OCI-LY7 (cell line): ENCODE measurements at regions not wholly inside any gene's neighbourhood (a gene's known extent, or its start where the extent isn't known, plus 50 kb on each side); places are given as distances from the start of the nearest gene placed in this dataset.

Source experiments
- BruUV-seq: library from RNA; stranded (reverse); fragments of 400-500 nt; replicated peaks from 2 replicates; lab custom pipeline; 2021; lab: Mats Ljungman, UMichigan
- CTCF ChIA-PET: fragments of 300-600 bp; sonication (Branson Sonifier 250); formaldehyde crosslinking; loops from one replicate; lab custom pipeline; 2022; ENCODE audit warnings: antibody characterized with exemption; ENCODE audit not compliant: unreplicated experiment; lab: Charles Lee
- POLR2A ChIA-PET: fragments of 300-600 bp; sonication (Branson Sonifier 250); formaldehyde crosslinking; loops from one replicate; lab custom pipeline; 2022; ENCODE audit warnings: antibody characterized with exemption; lab: Charles Lee
- DNase-seq: peaks from one replicate; pipeline ENCODE4 v3.0.0-alpha.2; 2015; ENCODE audit warnings: low spot score
- H2AFZ ChIP-seq: fragments of 200-600 bp; sonication (generic), shearing (Covaris generic); 2 replicates; pipeline ENCODE4 v1.6.1; 2014; ENCODE audit warnings: mild to moderate bottlenecking, antibody characterized with exemption, low read length, moderate library complexity
- H3K27ac ChIP-seq: fragments of 200-600 bp; sonication (generic); 2 replicates; pipeline ENCODE4 v1.5.1; 2014; ENCODE audit warnings: mixed run types, low read depth, mild to moderate bottlenecking, moderate library complexity, low read length, inconsistent platforms; ENCODE audit not compliant: poor library complexity, severe bottlenecking
- H3K36me3 ChIP-seq: fragments of 200-600 bp; sonication (generic); 2 replicates; pipeline ENCODE4 v1.6.1; 2014; ENCODE audit warnings: mild to moderate bottlenecking, antibody characterized with exemption, low read length, moderate library complexity, mixed read lengths; ENCODE audit not compliant: insufficient read depth
- H3K4me1 ChIP-seq: fragments of 200-600 bp; sonication (generic); 2 replicates; pipeline ENCODE4 v1.5.1; 2014; ENCODE audit warnings: mild to moderate bottlenecking, low read length; ENCODE audit not compliant: insufficient read depth, poor library complexity, severe bottlenecking
- H3K4me2 ChIP-seq: fragments of 200-600 bp; sonication (generic); 2 replicates; pipeline ENCODE4 v1.6.1; 2014; ENCODE audit warnings: mild to moderate bottlenecking, low read length
- H3K4me3 ChIP-seq: fragments of 200-600 bp; sonication (generic); 2 replicates; pipeline ENCODE4 v1.5.1; 2014; ENCODE audit warnings: mild to moderate bottlenecking, low read depth, low read length; ENCODE audit not compliant: poor library complexity, severe bottlenecking
- H3K79me2 ChIP-seq: fragments of 200-600 bp; sonication (generic); 2 replicates; pipeline ENCODE4 v1.6.1; 2016; ENCODE audit warnings: low read depth, mild to moderate bottlenecking, low read length, moderate library complexity, mixed read lengths; ENCODE audit not compliant: insufficient read depth
- H3K9me2 ChIP-seq: fragments of 200-600 bp; sonication (generic); 2 replicates; pipeline ENCODE4 v1.6.1; 2016; ENCODE audit warnings: mild to moderate bottlenecking, low read length, mixed read lengths; ENCODE audit not compliant: insufficient read depth
- H3K9me3 ChIP-seq: fragments of 200-600 bp; sonication (generic); 2 replicates; pipeline ENCODE4 v1.6.1; 2014; ENCODE audit warnings: mild to moderate bottlenecking, mixed run types, low read length, mixed read lengths
- H4K20me1 ChIP-seq: fragments of 200-600 bp; sonication (generic); 2 replicates; pipeline ENCODE4 v1.6.1; 2014; ENCODE audit warnings: mild to moderate bottlenecking, antibody characterized with exemption, low read length, moderate library complexity, mixed read lengths; ENCODE audit not compliant: insufficient read depth
- EZH2phosphoT487 ChIP-seq: fragments of 200-600 bp; sonication (generic); IDR thresholded peaks from 2 replicates; pipeline ENCODE4 v1.6.1; 2018; ENCODE audit warnings: low read depth, borderline replicate concordance, mild to moderate bottlenecking, mixed run types, antibody characterized with exemption, low read length, moderate library complexity, mixed read lengths
- intact Hi-C: fragments of 100-400 bp; cut with micrococcal nuclease; formaldehyde crosslinking; loops from one replicate; pipeline ENCODE4 v1.10.0; 2022; ENCODE audit not compliant: unreplicated experiment
- TF ChIP-seq, protein P1 (sequence below): fragments of 200-600 bp; sonication (generic); conservative IDR thresholded peaks from 2 replicates; pipeline ENCODE4 v1.5.1; 2014; ENCODE audit warnings: mild to moderate bottlenecking, antibody characterized with exemption, low read length, moderate library complexity, mixed read lengths

DNA sequence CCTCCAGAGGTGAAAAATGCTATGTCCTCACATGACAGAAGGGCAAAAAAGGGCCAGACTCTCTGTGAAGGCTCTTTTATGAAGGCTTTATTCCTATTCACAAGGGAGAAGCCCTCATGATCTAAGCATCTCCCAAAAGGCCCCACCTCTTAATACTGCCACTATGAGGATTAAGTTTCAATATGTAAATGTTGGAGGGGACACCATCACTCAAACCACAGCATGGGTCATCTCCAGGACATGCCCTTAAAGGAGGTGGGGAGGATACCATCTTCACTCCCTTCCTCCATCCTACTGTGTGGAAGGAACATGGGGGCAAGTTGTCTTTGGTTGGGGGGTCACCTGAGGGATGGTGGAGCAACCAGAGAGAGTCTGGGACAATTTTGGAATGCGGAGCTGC, 170.1 kb downstream of the TRIM33 start:
- POLR2A ChIA-PET: interaction anchor here (1.1 kb wide), 1 partner anchor 60 kb away, joined by 4 read pairs; no protein-coding TSS in a partner anchor

DNA sequence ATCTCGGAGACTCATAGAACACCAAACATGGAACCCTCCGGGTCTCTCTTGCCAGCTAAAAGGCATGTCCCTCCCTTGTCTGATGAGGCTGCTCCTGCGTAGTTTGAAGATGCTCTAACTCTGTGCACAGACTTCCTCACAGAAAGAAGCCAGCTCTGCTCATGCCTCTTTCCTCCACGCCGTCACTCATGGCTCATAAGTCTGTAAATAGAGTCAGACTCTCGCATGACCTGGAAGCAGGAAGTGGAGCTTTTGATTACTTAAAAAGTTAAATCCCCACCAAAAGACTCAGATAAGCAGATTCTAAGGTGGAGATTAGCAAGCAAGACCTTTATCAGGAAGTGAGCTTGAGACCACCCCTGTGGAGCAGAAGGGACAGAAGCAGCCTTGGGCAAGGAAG, 171.6 kb downstream of the TRIM33 start:
- H3K4me2 ChIP-seq: no peak overlapping the region
- intact Hi-C loops: no loop called here
- H4K20me1 ChIP-seq: no peaks in the 10 kb centered on the region
- H2AFZ ChIP-seq: no peak overlapping the region
- no peaks in the 10 kb centered on the region for H3K36me3 ChIP-seq
- H3K27ac ChIP-seq: no peak overlapping the region
- ChIA-PET POLR2A (no interaction called here), CTCF (no interaction called here)
- DNase-seq: no peak
- H3K4me3 ChIP-seq: no peak overlapping the region
- no peak for TF ChIP-seq EZH2phosphoT487
- TF ChIP-seq, protein P1, sequence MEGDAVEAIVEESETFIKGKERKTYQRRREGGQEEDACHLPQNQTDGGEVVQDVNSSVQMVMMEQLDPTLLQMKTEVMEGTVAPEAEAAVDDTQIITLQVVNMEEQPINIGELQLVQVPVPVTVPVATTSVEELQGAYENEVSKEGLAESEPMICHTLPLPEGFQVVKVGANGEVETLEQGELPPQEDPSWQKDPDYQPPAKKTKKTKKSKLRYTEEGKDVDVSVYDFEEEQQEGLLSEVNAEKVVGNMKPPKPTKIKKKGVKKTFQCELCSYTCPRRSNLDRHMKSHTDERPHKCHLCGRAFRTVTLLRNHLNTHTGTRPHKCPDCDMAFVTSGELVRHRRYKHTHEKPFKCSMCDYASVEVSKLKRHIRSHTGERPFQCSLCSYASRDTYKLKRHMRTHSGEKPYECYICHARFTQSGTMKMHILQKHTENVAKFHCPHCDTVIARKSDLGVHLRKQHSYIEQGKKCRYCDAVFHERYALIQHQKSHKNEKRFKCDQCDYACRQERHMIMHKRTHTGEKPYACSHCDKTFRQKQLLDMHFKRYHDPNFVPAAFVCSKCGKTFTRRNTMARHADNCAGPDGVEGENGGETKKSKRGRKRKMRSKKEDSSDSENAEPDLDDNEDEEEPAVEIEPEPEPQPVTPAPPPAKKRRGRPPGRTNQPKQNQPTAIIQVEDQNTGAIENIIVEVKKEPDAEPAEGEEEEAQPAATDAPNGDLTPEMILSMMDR: no peak
- no peaks in the 10 kb centered on the region for H3K9me3 ChIP-seq
- BruUV-seq: no TSS peak
- H3K4me1 ChIP-seq: no peaks in the 10 kb centered on the region
- H3K79me2 ChIP-seq: no peaks in the 10 kb centered on the region
- H3K9me2 ChIP-seq: no peaks in the 10 kb centered on the region

More for the DNA sequence above, 170.1 kb downstream of the TRIM33 start:
- H3K4me1 ChIP-seq: peaks cover under 1% of the 10 kb centered on the region
- TF ChIP-seq EZH2phosphoT487: no peak
- TF ChIP-seq, protein P1: no peak
- H3K9me2 ChIP-seq: no peaks in the 10 kb centered on the region
- H3K4me2 ChIP-seq: no peak overlapping the region
- no peak overlapping the region for H3K4me3 ChIP-seq
- no peaks in the 10 kb centered on the region for H4K20me1 ChIP-seq
- no TSS peak for BruUV-seq
- H3K27ac ChIP-seq: no peak overlapping the region
- H3K36me3 ChIP-seq: no peaks in the 10 kb centered on the region
- DNase-seq: no peak
- H3K9me3 ChIP-seq: no peaks in the 10 kb centered on the region
- intact Hi-C loops: no loop called here
- H3K79me2 ChIP-seq: no peaks in the 10 kb centered on the region
- no peak overlapping the region for H2AFZ ChIP-seq
- CTCF ChIA-PET: no interaction called here

DNA sequence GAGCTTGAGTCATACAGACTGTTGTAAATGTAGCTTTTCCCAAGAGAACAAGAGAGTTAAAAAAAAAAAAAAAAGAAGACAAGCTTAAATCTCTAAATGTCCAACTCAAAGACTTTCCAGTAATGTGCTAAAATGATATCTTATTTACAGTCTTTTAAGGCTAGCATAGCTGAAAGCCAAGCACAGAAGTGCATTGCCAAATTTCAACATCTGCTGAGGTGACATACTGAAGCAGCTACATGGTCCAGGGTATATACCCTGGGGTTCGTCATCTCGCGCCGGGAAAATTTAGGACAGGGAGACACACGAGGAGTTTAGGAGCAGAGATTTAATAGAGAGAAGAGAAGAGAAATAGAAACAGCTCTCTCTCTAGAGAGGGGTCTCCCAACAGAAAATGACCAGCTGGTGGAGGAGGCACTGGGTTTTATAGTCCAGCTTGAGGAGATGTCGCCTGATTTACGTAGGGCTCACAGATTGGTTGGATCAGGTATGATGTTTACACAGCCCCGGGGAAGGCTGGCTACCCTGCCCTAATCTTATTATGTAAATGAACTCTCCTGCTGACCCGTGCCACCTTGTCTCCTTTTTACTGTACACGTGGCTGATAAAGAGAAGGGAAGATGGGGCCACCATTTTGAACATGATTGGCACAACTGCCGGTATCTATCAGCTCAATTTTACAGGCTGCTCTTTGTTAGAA, 172.7 kb downstream of the TRIM33 start:
- CTCF ChIA-PET: interaction anchor here (1.4 kb wide), 1 partner anchor 9 kb away, joined by 3 read pairs; no protein-coding TSS in a partner anchor
- no peak overlapping the region for H3K4me3 ChIP-seq
- H3K36me3 ChIP-seq: no peaks in the 10 kb centered on the region
- no peak for DNase-seq
- no peaks in the 10 kb centered on the region for H4K20me1 ChIP-seq
- no peak overlapping the region for H3K27ac ChIP-seq
- no TSS peak for BruUV-seq
- TF ChIP-seq, protein P1: no peak
- no peak for TF ChIP-seq EZH2phosphoT487
- intact Hi-C loops: no loop called here
- no peaks in the 10 kb centered on the region for H3K9me3 ChIP-seq
- POLR2A ChIA-PET: interaction anchor here (0.7 kb wide), 1 partner anchor 468 kb away, joined by 4 read pairs; no protein-coding TSS in a partner anchor
- H3K9me2 ChIP-seq: no peaks in the 10 kb centered on the region
- no peaks in the 10 kb centered on the region for H3K79me2 ChIP-seq
- no peak overlapping the region for H3K4me2 ChIP-seq
- no peak overlapping the region for H2AFZ ChIP-seq
- H3K4me1 ChIP-seq: no peaks in the 10 kb centered on the region
